ENCODE measurements at regions not wholly inside any gene's neighbourhood (a gene's known extent, or its start where the extent isn't known, plus 50 kb on each side); places are given as distances from the start of the nearest gene placed in this dataset.
"Not testable (repeated sequence)": the region's sequence is repeated elsewhere in the genome, so short reads cannot be mapped to it uniquely, and the experiment has no call there.

GRCh38 chr16:22705799-22706198 is 108.2 kb upstream of the HS3ST2 start:
- in situ Hi-C loops (cut with MboI; ENCODE audit: low pct_ligation_motif_present in 1 of 4, low pct_unique_long_range_greater_than_20kb in 1 of 4, low sequenced_read_pairs in 3 of 4): no loop called here
- Histone ChIP-seq H3K36me3 (no peaks in the 10 kb centered on the region), H3K4me3 (no peak overlapping the region), H3K9me3 (no peaks in the 10 kb centered on the region), H3K27ac (no peak overlapping the region), H3K27me3 (no peaks in the 10 kb centered on the region), H3K4me1 (no peaks in the 10 kb centered on the region)
- no peak for DNase-seq
- 38 to 56% methylated on average over 3 of the region's 3 CpGs for WGBS, 2 donors (ENCODE audit: low coverage in 1 of 2)
- TF ChIP-seq EP300 (IDR thresholded peaks at IDR 0.05; ENCODE audit: low read depth) (no peak), POLR2A (IDR thresholded peaks at IDR 0.05) (no peak), POLR2AphosphoS5 (IDR thresholded peaks at IDR 0.05) (no peak), CTCF (IDR thresholded peaks at IDR 0.05) (no peak)
- intact Hi-C loops (cut with DNase I; ENCODE audit: low total_unique reads): no loop called here

DNA sequence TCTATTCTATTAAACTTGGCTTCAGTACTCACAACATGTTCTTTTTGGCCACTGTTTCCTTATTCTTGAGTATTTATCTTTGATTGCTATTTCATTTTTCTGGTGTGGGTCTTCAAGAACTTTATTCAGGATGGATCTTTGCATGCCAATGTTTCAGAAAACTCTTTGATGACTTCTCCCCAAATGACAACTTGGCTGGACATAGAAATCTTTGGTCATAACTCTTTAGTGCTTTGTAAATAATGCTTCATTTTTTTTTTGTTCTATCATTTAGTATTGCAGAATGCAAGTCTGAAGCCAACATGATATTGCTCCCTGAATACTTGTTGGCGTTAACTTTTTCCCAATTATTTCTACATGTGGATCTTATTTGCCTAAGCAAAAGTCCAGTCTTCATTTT is 103.6 kb upstream of the HS3ST2 start:
- WGBS, 2 donors (ENCODE audit: low coverage in 1 of 2): 76 to 80% methylated on average over 1 of the region's 1 CpG
- no peak overlapping the region for H3K4me3 ChIP-seq
- no peak for DNase-seq
- H3K9me3 ChIP-seq: peaks cover 13 to 23% of the 10 kb centered on the region in 2 donors
- H3K36me3 ChIP-seq: no peaks in the 10 kb centered on the region
- TF ChIP-seq POLR2A (IDR thresholded peaks at IDR 0.05) (no peak), EP300 (IDR thresholded peaks at IDR 0.05; ENCODE audit: low read depth) (no peak), CTCF (IDR thresholded peaks at IDR 0.05) (no peak), POLR2AphosphoS5 (IDR thresholded peaks at IDR 0.05) (no peak)
- intact Hi-C loops (cut with DNase I; ENCODE audit: low total_unique reads) (no loop called here), in situ Hi-C loops (cut with MboI; ENCODE audit: low pct_ligation_motif_present in 1 of 4, low pct_unique_long_range_greater_than_20kb in 1 of 4, low sequenced_read_pairs in 3 of 4) (no loop called here)
- H3K4me1 ChIP-seq: no peaks in the 10 kb centered on the region
- H3K27ac ChIP-seq: no peak overlapping the region
- no peaks in the 10 kb centered on the region for H3K27me3 ChIP-seq

GRCh38 chr16:22711847-22712246 is 102.1 kb upstream of the HS3ST2 start:
- no peaks in the 10 kb centered on the region for H3K27me3 ChIP-seq
- intact Hi-C loops (cut with DNase I; ENCODE audit: low total_unique reads): no loop called here
- 86 to 94% methylated on average over 2 of the region's 2 CpGs for WGBS, 2 donors (ENCODE audit: low coverage in 1 of 2)
- H3K27ac ChIP-seq: no peak overlapping the region
- no peaks in the 10 kb centered on the region for H3K36me3 ChIP-seq
- TF ChIP-seq POLR2A (IDR thresholded peaks at IDR 0.05) (no peak), EP300 (IDR thresholded peaks at IDR 0.05; ENCODE audit: low read depth) (no peak), CTCF (IDR thresholded peaks at IDR 0.05) (no peak)
- peaks cover 13 to 23% of the 10 kb centered on the region in 2 donors for H3K9me3 ChIP-seq
- H3K4me3 ChIP-seq: no peak overlapping the region
- in situ Hi-C loops (cut with MboI; ENCODE audit: low pct_ligation_motif_present in 1 of 4, low pct_unique_long_range_greater_than_20kb in 1 of 4, low sequenced_read_pairs in 3 of 4): no loop called here
- no peak for DNase-seq
- no peaks in the 10 kb centered on the region for H3K4me1 ChIP-seq

- Histone ChIP-seq H3K9me3 (peaks cover 13 to 23% of the 10 kb centered on the region in 2 donors), H3K4me1 (no peaks in the 10 kb centered on the region), H3K27me3 (no peaks in the 10 kb centered on the region), H3K4me3 (no peak overlapping the region), H3K27ac (no peak overlapping the region), H3K36me3 (no peaks in the 10 kb centered on the region)
- in situ Hi-C loops (cut with MboI; ENCODE audit: low pct_ligation_motif_present in 1 of 4, low pct_unique_long_range_greater_than_20kb in 1 of 4, low sequenced_read_pairs in 3 of 4): no loop called here
- 93 to 100% methylated on average over 4 to 5 of the region's 5 CpGs for WGBS, 2 donors (ENCODE audit: low coverage in 1 of 2)
- no peak for DNase-seq
- TF ChIP-seq POLR2AphosphoS5 (IDR thresholded peaks at IDR 0.05): no peak
- TF ChIP-seq EP300 (IDR thresholded peaks at IDR 0.05; ENCODE audit: low read depth): no peak
- no peak for TF ChIP-seq POLR2A (IDR thresholded peaks at IDR 0.05)
- no peak for TF ChIP-seq CTCF (IDR thresholded peaks at IDR 0.05)
- intact Hi-C loops (cut with DNase I; ENCODE audit: low total_unique reads): no loop called here
Observed at GRCh38 chr16:22712471-22712870, 101.5 kb upstream of the HS3ST2 start.

DNA sequence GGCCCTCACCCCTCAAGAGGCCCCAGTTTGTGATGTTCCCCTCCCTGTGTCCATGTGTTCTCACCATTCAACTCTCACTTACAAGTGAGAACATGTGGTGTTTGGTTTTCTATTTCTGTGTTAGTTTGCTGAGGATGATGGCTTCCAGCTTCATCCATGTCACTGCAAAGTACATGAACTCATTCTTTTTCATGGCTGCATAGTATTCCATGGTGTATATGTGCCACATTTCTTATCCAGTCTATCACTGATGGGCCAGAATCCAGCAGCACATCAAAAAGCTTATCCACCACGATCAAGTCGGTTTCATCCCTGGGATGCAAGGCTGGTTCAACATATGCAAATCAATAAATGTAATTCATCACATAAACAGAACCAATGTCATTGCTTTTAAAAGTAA is 95.4 kb upstream of the HS3ST2 start:
- H3K9me3 ChIP-seq; H3K36me3 ChIP-seq; H3K27me3 ChIP-seq; H3K27ac ChIP-seq; in situ Hi-C loops (cut with MboI; ENCODE audit: low pct_ligation_motif_present in 1 of 4, low pct_unique_long_range_greater_than_20kb in 1 of 4, low sequenced_read_pairs in 3 of 4); H3K4me1 ChIP-seq; intact Hi-C loops (cut with DNase I; ENCODE audit: low total_unique reads); DNase-seq; H3K4me3 ChIP-seq: not testable (repeated sequence)
- 85 to 100% methylated on average over 2 of the region's 2 CpGs for WGBS, 2 donors (ENCODE audit: low coverage in 1 of 2)
